Activated CD4-positive, alpha-beta T cell treated with anti-CD3 and anti-CD28 coated beads for 36 hours (primary cell): ENCODE measurements at regions not wholly inside any gene's neighbourhood (a gene's known extent, or its start where the extent isn't known, plus 50 kb on each side); places are given as distances from the start of the nearest gene placed in this dataset.

Source experiments
- ATAC-seq: fragments of 200-7000 bp; cut with Tn5 transposase; one replicate; pipeline ENCODE4 v1.10.0; 2021; ENCODE audit warnings: mild to moderate bottlenecking, moderate library complexity
- CTCF ChIA-PET: fragments of 350-600 bp; sonication (Branson Sonifier 250); formaldehyde crosslinking; loops from one replicate; lab custom pipeline; 2021; ENCODE audit warnings: antibody characterized with exemption; lab: Charles Lee
- POLR2A ChIA-PET: fragments of 350-600 bp; sonication (Branson Sonifier 250); formaldehyde crosslinking; loops from one replicate; lab custom pipeline; 2021; ENCODE audit warnings: antibody characterized with exemption, inconsistent platforms; lab: Charles Lee
- DNase-seq: peaks from one replicate; pipeline ENCODE4 v3.0.0-alpha.2; 2020
- H3K27ac Mint-ChIP-seq: one replicate; pipeline ENCODE4 v1.8.0; 2021; ENCODE audit warnings: mixed read lengths
- H3K27me3 Mint-ChIP-seq: one replicate; pipeline ENCODE4 v1.8.0; 2021; ENCODE audit warnings: mixed read lengths
- H3K36me3 Mint-ChIP-seq: one replicate; pipeline ENCODE4 v1.8.0; 2021; ENCODE audit warnings: low read depth, mixed read lengths
- H3K4me1 Mint-ChIP-seq: one replicate; pipeline ENCODE4 v1.8.0; 2021; ENCODE audit warnings: mixed read lengths
- H3K4me3 Mint-ChIP-seq: one replicate; pipeline ENCODE4 v1.8.0; 2021; ENCODE audit warnings: mild to moderate bottlenecking, moderate library complexity, mixed read lengths
- H3K9me3 Mint-ChIP-seq: one replicate; pipeline ENCODE4 v1.8.0; 2021; ENCODE audit warnings: low read depth, mixed read lengths
- intact Hi-C, 2 experiments: fragments of 100-400 bp; cut with DNase I in 1 of 2; cut with micrococcal nuclease in 1 of 2; formaldehyde crosslinking; loops; one replicate each; pipeline versions ENCODE4 v1.14.2 to v1.15.1; 2022 to 2024; cut with DNase I, micrococcal nuclease

GRCh38 chr7:142334236-142334635, 76.4 kb upstream of the PRSS58 start:
- Mint-ChIP-seq H3K27me3 (peaks cover 5% of the 10 kb centered on the region), H3K9me3 (no peaks in the 10 kb centered on the region), H3K4me1 (peaks cover 15% of the 10 kb centered on the region), H3K27ac (no peak overlapping the region), H3K4me3 (no peak overlapping the region), H3K36me3 (no peaks in the 10 kb centered on the region)
- intact Hi-C loops: no loop called here
- CTCF ChIA-PET: interaction anchor here (0.6 to 4.0 kb wide), 2 partner anchors 10 to 14 kb away, joined by 4 to 14 read pairs; no protein-coding TSS in a partner anchor
- POLR2A ChIA-PET: no interaction called here
- DNase-seq: no peak
- ATAC-seq: no peak

DNA sequence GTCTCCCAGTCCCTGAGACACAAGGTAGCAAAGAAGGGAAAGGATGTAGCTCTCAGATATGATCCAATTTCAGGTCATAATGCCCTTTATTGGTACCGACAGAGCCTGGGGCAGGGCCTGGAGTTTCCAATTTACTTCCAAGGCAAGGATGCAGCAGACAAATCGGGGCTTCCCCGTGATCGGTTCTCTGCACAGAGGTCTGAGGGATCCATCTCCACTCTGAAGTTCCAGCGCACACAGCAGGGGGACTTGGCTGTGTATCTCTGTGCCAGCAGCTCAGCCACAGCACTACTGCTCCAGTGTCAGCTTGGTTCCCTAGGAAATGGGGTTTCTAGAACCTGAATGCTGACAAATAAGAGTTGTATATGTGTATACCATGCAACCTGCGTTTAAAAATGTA, 74.6 kb upstream of the PRSS58 start:
- ATAC-seq (no peak), DNase-seq (no peak)
- CTCF ChIA-PET: interaction anchor here (0.6 to 4.0 kb wide), 3 partner anchors 9 to 224 kb away, joined by 3 to 14 read pairs (median 6); no protein-coding TSS in a partner anchor
- Mint-ChIP-seq H3K4me3 (peak overlapping the region; percentile 6), H3K27ac (no peak overlapping the region), H3K4me1 (peaks cover 12% of the 10 kb centered on the region), H3K36me3 (no peaks in the 10 kb centered on the region), H3K27me3 (peaks cover 5% of the 10 kb centered on the region), H3K9me3 (no peaks in the 10 kb centered on the region)
- POLR2A ChIA-PET: no interaction called here
- intact Hi-C loops: no loop called here

- Mint-ChIP-seq H3K4me1 (peaks cover 8% of the 10 kb centered on the region), H3K27ac (no peak overlapping the region), H3K4me3 (peak overlapping the region; percentile 6), H3K9me3 (no peaks in the 10 kb centered on the region), H3K36me3 (no peaks in the 10 kb centered on the region), H3K27me3 (peaks cover 2% of the 10 kb centered on the region)
- intact Hi-C loops: no loop called here
- ChIA-PET CTCF (interaction anchor here (0.6 to 4.0 kb wide), 3 partner anchors 8 to 225 kb away, joined by 3 to 14 read pairs (median 6); no protein-coding TSS in a partner anchor), POLR2A (no interaction called here)
- ATAC-seq: no peak
- no peak for DNase-seq
Observed at GRCh38 chr7:142331941-142332340, 74.1 kb upstream of the PRSS58 start.

- Mint-ChIP-seq H3K27ac (no peak overlapping the region), H3K36me3 (no peaks in the 10 kb centered on the region), H3K4me3 (no peak overlapping the region), H3K9me3 (no peaks in the 10 kb centered on the region), H3K27me3 (peaks cover 4% of the 10 kb centered on the region), H3K4me1 (peaks cover 14% of the 10 kb centered on the region)
- POLR2A ChIA-PET: no interaction called here
- intact Hi-C loops: loop anchor here in 1 of 2 experiments (10.0 kb wide), 1 partner anchor 886 kb away; no protein-coding TSS in a partner anchor
- no peak for DNase-seq
- ATAC-seq: no peak
- CTCF ChIA-PET: no interaction called here
Observed at GRCh38 chr7:142329062-142329790, 71.4 kb upstream of the PRSS58 start.

DNA sequence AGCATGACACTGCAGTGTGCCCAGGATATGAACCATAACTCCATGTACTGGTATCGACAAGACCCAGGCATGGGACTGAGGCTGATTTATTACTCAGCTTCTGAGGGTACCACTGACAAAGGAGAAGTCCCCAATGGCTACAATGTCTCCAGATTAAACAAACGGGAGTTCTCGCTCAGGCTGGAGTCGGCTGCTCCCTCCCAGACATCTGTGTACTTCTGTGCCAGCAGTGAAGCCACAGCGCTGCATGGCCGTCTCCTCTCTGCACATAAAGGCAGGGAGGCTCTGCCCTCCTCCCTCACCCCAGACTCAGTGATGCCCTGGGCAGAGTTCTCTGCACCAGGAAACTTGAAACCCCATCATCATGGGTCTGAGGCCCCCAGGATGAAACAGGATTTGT, 70.7 kb upstream of the PRSS58 start:
- Mint-ChIP-seq H3K4me1 (peaks cover 20% of the 10 kb centered on the region), H3K27me3 (peaks cover 4% of the 10 kb centered on the region), H3K9me3 (no peaks in the 10 kb centered on the region), H3K4me3 (peak overlapping the region; percentile 29), H3K36me3 (no peaks in the 10 kb centered on the region), H3K27ac (no peak overlapping the region)
- CTCF ChIA-PET: no interaction called here
- no peak for DNase-seq
- POLR2A ChIA-PET: no interaction called here
- intact Hi-C loops: loop anchor here in 1 of 2 experiments (10.0 kb wide), 1 partner anchor 886 kb away; no protein-coding TSS in a partner anchor
- no peak for ATAC-seq

DNA sequence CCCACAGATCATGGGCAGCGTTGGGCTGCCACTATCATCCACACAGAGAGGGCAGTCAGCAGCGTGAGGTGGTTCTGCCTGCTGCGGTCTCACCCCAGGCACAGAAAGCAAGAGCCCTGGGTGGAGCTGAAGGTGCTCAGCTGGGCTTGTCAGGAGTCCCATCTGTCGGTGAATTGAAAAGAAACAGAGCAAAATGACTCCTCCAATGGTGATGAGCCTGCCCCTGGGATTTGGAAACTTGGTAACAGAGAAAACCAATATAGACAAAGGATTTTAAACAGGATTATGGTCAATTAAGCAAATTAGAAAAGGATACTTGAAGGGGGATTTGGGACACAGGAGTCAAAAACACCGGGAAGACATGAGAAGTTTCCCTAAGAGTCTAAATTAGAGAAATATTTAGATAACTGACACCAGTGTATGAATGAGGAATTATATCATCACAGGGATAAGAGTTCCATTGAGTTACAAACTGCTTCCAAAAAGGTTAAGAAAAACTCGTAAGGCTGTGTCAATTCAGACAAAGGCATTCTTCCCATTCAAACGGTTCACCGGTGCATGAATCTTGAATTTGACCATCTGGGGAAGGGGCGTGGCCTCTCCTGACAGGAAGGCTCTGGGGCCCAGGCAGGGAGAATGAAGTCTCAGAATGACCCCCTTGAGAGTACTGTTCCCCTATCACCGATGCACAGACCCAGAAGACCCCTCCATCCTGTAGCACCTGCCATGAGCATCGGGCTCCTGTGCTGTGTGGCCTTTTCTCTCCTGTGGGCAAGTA, 70.0 kb upstream of the PRSS58 start:
- Mint-ChIP-seq H3K4me1 (peaks cover 20% of the 10 kb centered on the region), H3K9me3 (no peaks in the 10 kb centered on the region), H3K27me3 (peaks cover 4% of the 10 kb centered on the region), H3K36me3 (no peaks in the 10 kb centered on the region), H3K27ac (peak overlapping the region; percentile 79), H3K4me3 (peak overlapping the region; percentile 29)
- intact Hi-C loops: loop anchor here in 1 of 2 experiments (10.0 kb wide), 1 partner anchor 887 kb away; no protein-coding TSS in a partner anchor
- DNase-seq (no peak), ATAC-seq (no peak)
- CTCF ChIA-PET: interaction anchor here (1.5 to 1.7 kb wide), 2 partner anchors 24 to 29 kb away, joined by 4 to 6 read pairs; no protein-coding TSS in a partner anchor
- POLR2A ChIA-PET: no interaction called here

- Mint-ChIP-seq H3K27me3 (peaks cover 2% of the 10 kb centered on the region), H3K36me3 (no peaks in the 10 kb centered on the region), H3K27ac (no peak overlapping the region), H3K4me3 (peak overlapping the region; percentile 6), H3K9me3 (no peaks in the 10 kb centered on the region), H3K4me1 (peaks cover 25% of the 10 kb centered on the region)
- ChIA-PET POLR2A (no interaction called here), CTCF (interaction anchor here (0.5 to 2.9 kb wide), 20 partner anchors 9 to 1086 kb away, joined by 3 to 19 read pairs (median 4); partner anchors contain the start of gene EPHB6)
- intact Hi-C loops: loop anchor here in 1 of 2 experiments (10.0 kb wide), 1 partner anchor 891 kb away; no protein-coding TSS in a partner anchor
- ATAC-seq (peak; percentile 56), DNase-seq (peak; percentile 73)
Observed at GRCh38 chr7:142323706-142324105, 65.8 kb upstream of the PRSS58 start.

- ATAC-seq: no peak
Observed at GRCh38 chr7:142321391-142321790, 63.5 kb upstream of the PRSS58 start.

DNA sequence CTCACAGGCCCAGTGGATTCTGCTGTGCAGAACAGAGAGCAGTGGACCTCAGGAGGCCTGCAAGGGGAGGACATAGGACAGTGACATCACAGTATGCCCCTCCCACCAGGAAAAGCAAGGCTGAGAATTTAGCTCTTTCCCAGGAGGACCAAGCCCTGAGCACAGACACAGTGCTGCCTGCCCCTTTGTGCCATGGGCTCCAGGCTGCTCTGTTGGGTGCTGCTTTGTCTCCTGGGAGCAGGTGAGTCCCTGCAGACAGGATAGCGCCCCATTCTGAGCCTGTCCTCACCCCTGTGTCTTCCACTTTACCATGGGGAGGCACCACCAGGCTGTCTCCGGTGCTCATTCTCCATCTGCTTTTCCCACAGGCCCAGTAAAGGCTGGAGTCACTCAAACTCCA, 63.0 kb upstream of the PRSS58 start:
- intact Hi-C loops: loop anchor here (1.0 to 10.0 kb wide), 6 partner anchors 475 to 894 kb away; no protein-coding TSS in a partner anchor
- Mint-ChIP-seq H3K4me1 (peaks cover 17% of the 10 kb centered on the region), H3K36me3 (no peaks in the 10 kb centered on the region), H3K9me3 (no peaks in the 10 kb centered on the region), H3K27ac (peak overlapping the region; percentile 20), H3K27me3 (peaks cover 7% of the 10 kb centered on the region), H3K4me3 (peak overlapping the region; percentile 39)
- CTCF ChIA-PET: interaction anchor here (0.6 to 6.4 kb wide), 7 partner anchors 12 to 603 kb away, joined by 3 to 58 read pairs (median 6); no protein-coding TSS in a partner anchor
- POLR2A ChIA-PET: interaction anchor here (0.7 kb wide), 1 partner anchor 478 kb away, joined by 3 read pairs; no protein-coding TSS in a partner anchor
- DNase-seq (no peak), ATAC-seq (peak; percentile 31)

More at GRCh38 chr7:142321391-142321790, 63.5 kb upstream of the PRSS58 start:
- Mint-ChIP-seq H3K27ac (peak overlapping the region; percentile 20), H3K9me3 (no peaks in the 10 kb centered on the region), H3K4me3 (peak overlapping the region; percentile 39), H3K36me3 (no peaks in the 10 kb centered on the region), H3K4me1 (peaks cover 17% of the 10 kb centered on the region), H3K27me3 (peaks cover 4% of the 10 kb centered on the region)
- intact Hi-C loops: loop anchor here in 1 of 2 experiments (1.0 to 10.0 kb wide), 3 partner anchors 475 to 893 kb away; no protein-coding TSS in a partner anchor
- POLR2A ChIA-PET: no interaction called here
- no peak for DNase-seq
- CTCF ChIA-PET: interaction anchor here (0.6 to 6.4 kb wide), 5 partner anchors 11 to 602 kb away, joined by 3 to 58 read pairs (median 6); no protein-coding TSS in a partner anchor

GRCh38 chr7:142319970-142320369, 62.1 kb upstream of the PRSS58 start:
- H3K36me3 Mint-ChIP-seq: no peaks in the 10 kb centered on the region
- intact Hi-C loops: loop anchor here (1.0 to 10.0 kb wide), 5 partner anchors 478 to 895 kb away; no protein-coding TSS in a partner anchor
- peaks cover 14% of the 10 kb centered on the region for H3K4me1 Mint-ChIP-seq
- ATAC-seq: peak; percentile 77
- H3K4me3 Mint-ChIP-seq: peak overlapping the region; percentile 39
- POLR2A ChIA-PET: interaction anchor here (0.8 kb wide), 1 partner anchor 491 kb away, joined by 5 read pairs; no protein-coding TSS in a partner anchor
- H3K27me3 Mint-ChIP-seq: peaks cover 7% of the 10 kb centered on the region
- H3K27ac Mint-ChIP-seq: peak overlapping the region; percentile 55
- no peaks in the 10 kb centered on the region for H3K9me3 Mint-ChIP-seq
- CTCF ChIA-PET: interaction anchor here (0.7 to 6.4 kb wide), 13 partner anchors 11 to 683 kb away, joined by 3 to 58 read pairs (median 4); no protein-coding TSS in a partner anchor
- DNase-seq: peak; percentile 71
